ENCODE measurements at regions not wholly inside any gene's neighbourhood (a gene's known extent, or its start where the extent isn't known, plus 50 kb on each side); places are given as distances from the start of the nearest gene placed in this dataset.
"Not testable (repeated sequence)": the region's sequence is repeated elsewhere in the genome, so short reads cannot be mapped to it uniquely, and the experiment has no call there.

- TF ChIP-seq CTCF (IDR thresholded peaks at IDR 0.05; ENCODE audit: extremely low read depth, insufficient read depth, missing control alignments): no peak
- DNase-seq (ENCODE audit: low spot score): no peak
Measured at GRCh38 chr21:17195976-17196375, 316.9 kb upstream of the CXADR start.

GRCh38 chr21:17196623-17197022, 316.2 kb upstream of the CXADR start:
- DNase-seq (ENCODE audit: low spot score): no peak
- TF ChIP-seq CTCF (IDR thresholded peaks at IDR 0.05; ENCODE audit: extremely low read depth, insufficient read depth, missing control alignments): no peak
- in situ Hi-C loops (cut with MboI; ENCODE audit: low pct_unique_long_range_greater_than_20kb, low sequenced_read_pairs, unreplicated experiment): no loop called here

More at GRCh38 chr21:17195976-17196375, 316.9 kb upstream of the CXADR start:
- in situ Hi-C loops (cut with MboI; ENCODE audit: low pct_unique_long_range_greater_than_20kb, low sequenced_read_pairs, unreplicated experiment): no loop called here

DNA sequence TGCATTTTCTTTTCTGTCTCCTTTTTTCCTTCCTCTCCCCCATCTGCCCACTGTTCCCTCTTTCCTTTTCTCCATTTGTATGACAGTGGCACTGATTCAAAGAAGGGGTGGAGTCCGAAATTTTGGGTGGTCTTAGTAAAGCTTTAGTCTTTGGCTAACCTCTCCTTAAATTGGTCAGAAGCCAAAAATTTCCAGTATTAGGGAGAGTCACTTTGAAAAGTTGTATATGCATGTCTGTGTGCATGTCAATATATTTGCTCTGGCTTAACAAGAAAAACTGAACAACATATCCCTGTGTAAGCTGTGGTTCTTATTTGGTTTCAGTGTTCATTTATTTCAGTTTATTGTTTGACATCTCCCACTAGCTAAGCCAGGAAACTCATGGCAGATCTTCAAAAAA, 314.8 kb upstream of the CXADR start:
- in situ Hi-C loops (cut with MboI; ENCODE audit: low pct_unique_long_range_greater_than_20kb, low sequenced_read_pairs, unreplicated experiment): no loop called here
- TF ChIP-seq CTCF (IDR thresholded peaks at IDR 0.05; ENCODE audit: extremely low read depth, insufficient read depth, missing control alignments): no peak
- DNase-seq (ENCODE audit: low spot score): no peak

- in situ Hi-C loops (cut with MboI; ENCODE audit: low pct_unique_long_range_greater_than_20kb, low sequenced_read_pairs, unreplicated experiment): no loop called here
- DNase-seq (ENCODE audit: low spot score): no peak
- no peak for TF ChIP-seq CTCF (IDR thresholded peaks at IDR 0.05; ENCODE audit: extremely low read depth, insufficient read depth, missing control alignments)
Measured at GRCh38 chr21:17200250-17200649, 312.6 kb upstream of the CXADR start.

- in situ Hi-C loops (cut with MboI; ENCODE audit: low pct_unique_long_range_greater_than_20kb, low sequenced_read_pairs, unreplicated experiment): no loop called here
- no peak for TF ChIP-seq CTCF (IDR thresholded peaks at IDR 0.05; ENCODE audit: extremely low read depth, insufficient read depth, missing control alignments)
- no peak for DNase-seq (ENCODE audit: low spot score)
Measured at GRCh38 chr21:17201741-17202260, 311.0 kb upstream of the CXADR start.

- no peak for DNase-seq (ENCODE audit: low spot score)
- in situ Hi-C loops (cut with MboI; ENCODE audit: low pct_unique_long_range_greater_than_20kb, low sequenced_read_pairs, unreplicated experiment): no loop called here
- TF ChIP-seq CTCF (IDR thresholded peaks at IDR 0.05; ENCODE audit: extremely low read depth, insufficient read depth, missing control alignments): no peak
Measured at GRCh38 chr21:17214801-17215200, 298.0 kb upstream of the CXADR start.

DNA sequence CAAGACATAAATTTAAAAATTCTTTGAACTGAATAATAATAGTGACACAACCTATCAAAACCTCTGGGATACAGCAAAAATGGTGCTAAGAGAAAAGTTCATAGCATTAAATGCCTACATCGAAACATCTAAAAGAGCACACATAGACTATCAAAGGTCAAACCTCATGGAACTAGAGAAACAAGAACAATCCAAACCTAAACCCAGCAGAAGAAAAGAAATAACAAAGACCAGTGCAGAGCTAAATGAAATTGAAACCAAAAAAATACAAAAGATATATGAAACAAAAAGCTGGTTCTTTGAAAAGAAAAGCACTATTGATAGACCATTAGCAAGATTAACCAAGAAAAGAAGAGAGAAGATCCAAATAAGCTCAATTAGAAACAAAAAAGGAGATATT, 293.8 kb upstream of the CXADR start:
- DNase-seq (ENCODE audit: low spot score); in situ Hi-C loops (cut with MboI; ENCODE audit: low pct_unique_long_range_greater_than_20kb, low sequenced_read_pairs, unreplicated experiment): not testable (repeated sequence)
